ENCODE measurements at regions not wholly inside any gene's neighbourhood (a gene's known extent, or its start where the extent isn't known, plus 50 kb on each side); places are given as distances from the start of the nearest gene placed in this dataset.

GRCh38 chr16:85271198-85271597, 158.9 kb upstream of the CIBAR2 start:
- in situ Hi-C loops (cut with MboI; ENCODE audit: low pct_unique_long_range_greater_than_20kb, low sequenced_read_pairs, unreplicated experiment), result no loop called here
- no peak for TF ChIP-seq CTCF (IDR thresholded peaks at IDR 0.05; ENCODE audit: extremely low read depth, insufficient read depth, missing control alignments)
- DNase-seq (ENCODE audit: low spot score), result no peak

- in situ Hi-C loops (cut with MboI; ENCODE audit: low pct_unique_long_range_greater_than_20kb, low sequenced_read_pairs, unreplicated experiment), result no loop called here
- no peak for DNase-seq (ENCODE audit: low spot score)
- no peak for TF ChIP-seq CTCF (IDR thresholded peaks at IDR 0.05; ENCODE audit: extremely low read depth, insufficient read depth, missing control alignments)
These were observed 161.0 kb upstream of the CIBAR2 start for GRCh38 chr16:85273293-85273692.

- DNase-seq (ENCODE audit: low spot score), result no peak
- in situ Hi-C loops (cut with MboI; ENCODE audit: low pct_unique_long_range_greater_than_20kb, low sequenced_read_pairs, unreplicated experiment), result no loop called here
- no peak for TF ChIP-seq CTCF (IDR thresholded peaks at IDR 0.05; ENCODE audit: extremely low read depth, insufficient read depth, missing control alignments)
These were observed 162.2 kb upstream of the CIBAR2 start for GRCh38 chr16:85274501-85274900.

- no peak for DNase-seq (ENCODE audit: low spot score)
- TF ChIP-seq CTCF (IDR thresholded peaks at IDR 0.05; ENCODE audit: extremely low read depth, insufficient read depth, missing control alignments), result no peak
- in situ Hi-C loops (cut with MboI; ENCODE audit: low pct_unique_long_range_greater_than_20kb, low sequenced_read_pairs, unreplicated experiment), result no loop called here
These were observed 162.7 kb upstream of the CIBAR2 start for GRCh38 chr16:85274924-85275323.

- in situ Hi-C loops (cut with MboI; ENCODE audit: low pct_unique_long_range_greater_than_20kb, low sequenced_read_pairs, unreplicated experiment), result no loop called here
These were observed 163.4 kb upstream of the CIBAR2 start for GRCh38 chr16:85275533-85276249.

GRCh38 chr16:85276258-85276657, 164.0 kb upstream of the CIBAR2 start:
- in situ Hi-C loops (cut with MboI; ENCODE audit: low pct_unique_long_range_greater_than_20kb, low sequenced_read_pairs, unreplicated experiment), result no loop called here
- no peak for DNase-seq (ENCODE audit: low spot score)
- no peak for TF ChIP-seq CTCF (IDR thresholded peaks at IDR 0.05; ENCODE audit: extremely low read depth, insufficient read depth, missing control alignments)

More at GRCh38 chr16:85275533-85276249, 163.4 kb upstream of the CIBAR2 start:
- DNase-seq (ENCODE audit: low spot score), result peak; percentile 91
- peak; percentile 98 for TF ChIP-seq CTCF (IDR thresholded peaks at IDR 0.05; ENCODE audit: extremely low read depth, insufficient read depth, missing control alignments)
